Astrocyte (in vitro differentiated cells and primary cell): ENCODE measurements at regions not wholly inside any gene's neighbourhood (a gene's known extent, or its start where the extent isn't known, plus 50 kb on each side); places are given as distances from the start of the nearest gene placed in this dataset.

Experiments
- DNase-seq: peaks from one replicate; pipeline ENCODE4 v3.0.0-alpha.2; 2010; ENCODE audit warnings: low read depth
- FAIRE-seq: peaks from 2 replicates; lab custom pipeline; 2011; peaks lifted over from hg19 to GRCh38; lab: Jason Lieb, UNC
- H2AFZ ChIP-seq: 2 replicates; pipeline ENCODE4 v1.6.0; 2012; ENCODE audit warnings: low read depth, low read length, inconsistent platforms
- H3K27ac ChIP-seq: 2 replicates; pipeline ENCODE4 v1.5.1; 2011; ENCODE audit warnings: low read depth, low read length, inconsistent platforms
- H3K27me3 ChIP-seq: 2 replicates; pipeline ENCODE4 v1.6.0; 2011; ENCODE audit warnings: low read length, inconsistent platforms; ENCODE audit not compliant: insufficient read depth
- H3K36me3 ChIP-seq: 2 replicates; pipeline ENCODE4 v1.5.1; 2011; ENCODE audit warnings: low read length, inconsistent platforms; ENCODE audit not compliant: insufficient read depth
- H3K4me1 ChIP-seq: 2 replicates; pipeline ENCODE4 v1.5.1; 2011; ENCODE audit warnings: low read length, inconsistent platforms; ENCODE audit not compliant: insufficient read depth
- H3K4me2 ChIP-seq: 2 replicates; pipeline ENCODE4 v1.6.0; 2012; ENCODE audit warnings: low read length, inconsistent platforms
- H3K4me3 ChIP-seq: 2 replicates; pipeline ENCODE4 v1.5.1; 2011; ENCODE audit warnings: low read depth, mild to moderate bottlenecking, low read length, inconsistent platforms; ENCODE audit not compliant: insufficient read depth
- H3K79me2 ChIP-seq: 2 replicates; pipeline ENCODE4 v1.6.0; 2012; ENCODE audit warnings: mild to moderate bottlenecking, low read length, inconsistent platforms; ENCODE audit not compliant: insufficient read depth
- H3K9ac ChIP-seq: 2 replicates; pipeline ENCODE4 v1.6.0; 2012; ENCODE audit warnings: mild to moderate bottlenecking, low read length, inconsistent platforms
- H3K9me3 ChIP-seq: 2 replicates; pipeline ENCODE4 v1.5.1; 2012; ENCODE audit warnings: low read depth, mild to moderate bottlenecking, low read length, inconsistent platforms; ENCODE audit not compliant: insufficient read depth
- H4K20me1 ChIP-seq: 2 replicates; pipeline ENCODE4 v1.6.0; 2012; ENCODE audit warnings: low read length, inconsistent platforms; ENCODE audit not compliant: insufficient read depth
- H3K27ac Mint-ChIP-seq: one replicate; pipeline ENCODE4 v1.8.0; 2021; ENCODE audit warnings: mild to moderate bottlenecking, mixed read lengths; ENCODE audit not compliant: unreplicated experiment
- H3K27me3 Mint-ChIP-seq: one replicate; pipeline ENCODE4 v1.8.0; 2021; ENCODE audit warnings: low read depth, mixed read lengths; ENCODE audit not compliant: unreplicated experiment
- H3K36me3 Mint-ChIP-seq: one replicate; pipeline ENCODE4 v1.8.0; 2021; ENCODE audit warnings: low read depth, mixed read lengths; ENCODE audit not compliant: unreplicated experiment
- H3K4me1 Mint-ChIP-seq: one replicate; pipeline ENCODE4 v1.8.0; 2021; ENCODE audit warnings: low read depth, mixed read lengths; ENCODE audit not compliant: unreplicated experiment
- H3K4me3 Mint-ChIP-seq: one replicate; pipeline ENCODE4 v1.8.0; 2021; ENCODE audit warnings: mild to moderate bottlenecking, moderate library complexity, mixed read lengths; ENCODE audit not compliant: unreplicated experiment
- H3K9me3 Mint-ChIP-seq: one replicate; pipeline ENCODE4 v1.8.0; 2021; ENCODE audit warnings: mild to moderate bottlenecking, mixed read lengths; ENCODE audit not compliant: unreplicated experiment
- EZH2 ChIP-seq: IDR thresholded peaks from 2 replicates; pipeline ENCODE4 v1.6.1; 2012; ENCODE audit warnings: mild to moderate bottlenecking, low read length, inconsistent platforms; ENCODE audit not compliant: insufficient read depth
- TF ChIP-seq, protein P1 (sequence below): IDR thresholded peaks from 2 replicates; pipeline ENCODE4 v1.5.1; 2011; ENCODE audit warnings: low read depth, mild to moderate bottlenecking, inconsistent platforms, low read length, moderate library complexity; ENCODE audit not compliant: insufficient read depth

DNA sequence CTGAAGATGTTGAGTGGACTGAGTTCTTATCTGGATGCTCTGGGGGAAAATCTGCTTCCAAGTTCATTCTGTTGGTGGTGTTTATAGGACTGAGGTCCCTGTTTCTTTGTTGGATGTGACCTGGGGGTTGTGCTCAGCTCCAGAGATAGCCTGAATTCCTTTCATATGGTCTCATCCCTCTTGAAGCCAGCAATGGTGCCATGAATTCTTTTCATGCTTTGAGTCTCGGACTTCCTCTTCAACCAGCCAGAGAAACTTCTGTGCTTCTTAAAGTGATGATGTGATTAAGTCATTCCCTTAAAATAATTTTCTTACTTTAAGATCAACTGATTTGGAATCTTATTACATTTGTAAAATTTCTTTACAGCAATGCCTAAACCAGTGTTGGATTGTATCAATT is 233.8 kb upstream of the UGT8 start:
- H3K27ac Mint-ChIP-seq, result peak overlapping the region; percentile 99
- H3K4me3 Mint-ChIP-seq, result peak overlapping the region; percentile 87
- no peak for TF ChIP-seq EZH2
- TF ChIP-seq, protein P1, sequence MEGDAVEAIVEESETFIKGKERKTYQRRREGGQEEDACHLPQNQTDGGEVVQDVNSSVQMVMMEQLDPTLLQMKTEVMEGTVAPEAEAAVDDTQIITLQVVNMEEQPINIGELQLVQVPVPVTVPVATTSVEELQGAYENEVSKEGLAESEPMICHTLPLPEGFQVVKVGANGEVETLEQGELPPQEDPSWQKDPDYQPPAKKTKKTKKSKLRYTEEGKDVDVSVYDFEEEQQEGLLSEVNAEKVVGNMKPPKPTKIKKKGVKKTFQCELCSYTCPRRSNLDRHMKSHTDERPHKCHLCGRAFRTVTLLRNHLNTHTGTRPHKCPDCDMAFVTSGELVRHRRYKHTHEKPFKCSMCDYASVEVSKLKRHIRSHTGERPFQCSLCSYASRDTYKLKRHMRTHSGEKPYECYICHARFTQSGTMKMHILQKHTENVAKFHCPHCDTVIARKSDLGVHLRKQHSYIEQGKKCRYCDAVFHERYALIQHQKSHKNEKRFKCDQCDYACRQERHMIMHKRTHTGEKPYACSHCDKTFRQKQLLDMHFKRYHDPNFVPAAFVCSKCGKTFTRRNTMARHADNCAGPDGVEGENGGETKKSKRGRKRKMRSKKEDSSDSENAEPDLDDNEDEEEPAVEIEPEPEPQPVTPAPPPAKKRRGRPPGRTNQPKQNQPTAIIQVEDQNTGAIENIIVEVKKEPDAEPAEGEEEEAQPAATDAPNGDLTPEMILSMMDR, result no peak
- Histone ChIP-seq H3K4me1 (peaks cover 14% of the 10 kb centered on the region), H3K4me3 (peak overlapping the region; percentile 46), H3K9me3 (no peaks in the 10 kb centered on the region), H3K36me3 (no peaks in the 10 kb centered on the region), H3K79me2 (no peaks in the 10 kb centered on the region), H3K4me2 (peak overlapping the region; percentile 72), H3K27me3 (no peaks in the 10 kb centered on the region), H2AFZ (peak overlapping the region; percentile 14), H3K9ac (peak overlapping the region; percentile 35), H3K27ac (peak overlapping the region; percentile 84), H4K20me1 (no peaks in the 10 kb centered on the region)
- DNase-seq (peak; percentile 96), FAIRE-seq (peak; percentile 98)
- peaks cover 46% of the 10 kb centered on the region for H3K4me1 Mint-ChIP-seq
- no peaks in the 10 kb centered on the region for H3K9me3 Mint-ChIP-seq
- H3K27me3 Mint-ChIP-seq, result no peaks in the 10 kb centered on the region
- peaks cover 4% of the 10 kb centered on the region for H3K36me3 Mint-ChIP-seq

DNA sequence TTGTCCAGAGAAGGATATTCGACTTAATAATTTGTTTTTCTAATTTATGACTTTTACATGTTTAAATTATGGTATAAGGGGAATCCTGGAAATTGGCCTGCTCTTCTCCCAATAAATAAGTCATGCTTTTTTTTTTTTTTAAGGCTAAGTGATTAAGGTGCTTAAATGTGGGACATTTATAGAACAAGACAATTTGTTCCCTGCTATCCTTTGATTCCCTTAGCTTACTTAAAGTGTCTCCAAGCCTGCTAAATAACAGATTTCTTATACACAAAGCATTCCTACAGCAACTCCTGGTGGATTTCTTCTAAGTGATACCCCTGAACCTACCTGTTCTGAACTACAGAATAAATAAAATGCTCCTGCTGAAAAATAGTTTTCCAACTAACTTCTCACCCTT is 233.0 kb upstream of the UGT8 start:
- Mint-ChIP-seq H3K27ac (peak overlapping the region; percentile 69), H3K9me3 (no peaks in the 10 kb centered on the region), H3K4me3 (no peak overlapping the region), H3K4me1 (peaks cover 46% of the 10 kb centered on the region), H3K36me3 (no peaks in the 10 kb centered on the region), H3K27me3 (no peaks in the 10 kb centered on the region)
- Histone ChIP-seq H3K27me3 (no peaks in the 10 kb centered on the region), H3K4me3 (no peak overlapping the region), H3K4me1 (peaks cover 14% of the 10 kb centered on the region), H3K9ac (no peak overlapping the region), H3K27ac (peak overlapping the region; percentile 54), H3K9me3 (no peaks in the 10 kb centered on the region), H4K20me1 (no peaks in the 10 kb centered on the region), H3K79me2 (no peaks in the 10 kb centered on the region), H3K4me2 (no peak overlapping the region), H2AFZ (no peak overlapping the region), H3K36me3 (no peaks in the 10 kb centered on the region)
- no peak for TF ChIP-seq EZH2
- TF ChIP-seq, protein P1, result no peak
- FAIRE-seq (no peak), DNase-seq (no peak)

DNA sequence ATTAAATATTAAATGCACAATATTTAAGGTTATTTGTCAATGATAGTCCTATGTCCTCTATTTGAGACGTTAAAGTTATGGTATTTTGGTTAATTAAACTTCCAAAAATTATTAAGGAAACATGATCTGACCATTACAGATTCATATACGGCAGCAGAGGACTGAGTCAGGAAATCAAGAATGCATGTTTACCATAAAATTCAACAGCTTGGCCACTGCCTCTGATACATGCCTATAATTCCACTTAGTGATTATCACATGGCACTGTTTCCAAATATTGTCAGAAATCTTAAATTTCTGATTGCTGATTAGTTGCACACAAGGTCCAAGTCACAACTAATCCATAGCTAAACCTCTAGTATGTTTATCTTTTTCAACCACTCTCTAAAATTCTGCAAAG is 232.2 kb upstream of the UGT8 start:
- no peaks in the 10 kb centered on the region for H3K36me3 Mint-ChIP-seq
- no peaks in the 10 kb centered on the region for H3K9me3 Mint-ChIP-seq
- Histone ChIP-seq H3K36me3 (no peaks in the 10 kb centered on the region), H3K27ac (no peak overlapping the region), H3K4me2 (no peak overlapping the region), H3K4me1 (peaks cover 14% of the 10 kb centered on the region), H4K20me1 (no peaks in the 10 kb centered on the region), H3K9ac (no peak overlapping the region), H3K9me3 (no peaks in the 10 kb centered on the region), H2AFZ (no peak overlapping the region), H3K27me3 (no peaks in the 10 kb centered on the region), H3K4me3 (no peak overlapping the region), H3K79me2 (no peaks in the 10 kb centered on the region)
- FAIRE-seq, result no peak
- no peak overlapping the region for H3K27ac Mint-ChIP-seq
- peaks cover 40% of the 10 kb centered on the region for H3K4me1 Mint-ChIP-seq
- DNase-seq, result no peak
- no peaks in the 10 kb centered on the region for H3K27me3 Mint-ChIP-seq
- no peak for TF ChIP-seq EZH2
- TF ChIP-seq, protein P1, result no peak
- H3K4me3 Mint-ChIP-seq, result no peak overlapping the region
